Spinal cord (tissue), 9 donors: ENCODE measurements at regions not wholly inside any gene's neighbourhood (a gene's known extent, or its start where the extent isn't known, plus 50 kb on each side); places are given as distances from the start of the nearest gene placed in this dataset.

ENCODE experiments used
- DNase-seq, 6 donors: peaks; one replicate each; pipeline versions ENCODE4 v3.0.0 to v3.0.0-alpha.2; 2013 to 2015; ENCODE audit warnings: low spot score in 6 of 6, low read depth in 4 of 6
- H3K27ac ChIP-seq: one replicate; pipeline ENCODE4 v1.5.1; 2013; ENCODE audit warnings: low read depth, low read length, control low read depth
- H3K27me3 ChIP-seq: one replicate; pipeline ENCODE4 v1.6.1; 2013; ENCODE audit warnings: low read length; ENCODE audit not compliant: control insufficient read depth, insufficient read depth
- H3K36me3 ChIP-seq: one replicate; pipeline ENCODE4 v1.6.1; 2013; ENCODE audit warnings: low read length; ENCODE audit not compliant: control insufficient read depth, insufficient read depth
- H3K4me1 ChIP-seq: one replicate; pipeline ENCODE4 v1.6.1; 2013; ENCODE audit warnings: low read length; ENCODE audit not compliant: control insufficient read depth, insufficient read depth
- H3K4me3 ChIP-seq: one replicate; pipeline ENCODE4 v1.5.1; 2013; ENCODE audit warnings: low read depth, low read length, control low read depth
- H3K9me3 ChIP-seq: one replicate; pipeline ENCODE4 v1.6.1; 2013; ENCODE audit warnings: low read length; ENCODE audit not compliant: control insufficient read depth, insufficient read depth
- WGBS: methylation state at CpG from one replicate; pipeline ENCODE4 v1.1.5; 2013; ENCODE audit warnings: missing lambda C conversion rate; ENCODE audit not compliant: insufficient coverage; 5-methylcytosine and 5-hydroxymethylcytosine counted together
- donor health status: healthy.

DNA sequence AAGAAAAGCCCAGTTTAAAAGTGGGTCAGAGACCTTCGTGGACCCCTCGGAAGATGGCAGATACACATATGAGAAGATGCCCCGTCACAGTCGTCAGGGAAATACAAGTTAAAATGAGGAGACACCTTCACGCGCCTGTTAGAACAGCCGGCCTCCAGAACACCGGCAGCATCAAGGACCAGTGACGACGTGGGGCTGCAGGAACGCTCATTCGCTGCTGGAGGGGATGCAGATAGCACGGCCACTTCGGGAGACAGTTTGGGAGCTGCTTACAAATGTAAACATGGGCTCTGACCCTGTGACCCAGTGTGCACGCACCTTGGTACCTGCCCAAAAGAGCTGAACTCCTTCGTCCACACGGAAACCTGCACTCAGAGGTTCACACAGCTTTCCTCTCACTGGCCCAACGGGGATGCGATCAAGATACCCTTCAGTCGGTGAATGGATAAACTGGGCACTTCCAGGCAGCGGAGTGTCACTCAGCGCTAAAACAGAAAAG, 83.7 kb upstream of the CTDP1 start:
- Histone ChIP-seq H3K27ac (no peak overlapping the region), H3K9me3 (no peaks in the 10 kb centered on the region), H3K4me1 (peaks cover 14% of the 10 kb centered on the region), H3K27me3 (no peaks in the 10 kb centered on the region), H3K36me3 (no peaks in the 10 kb centered on the region), H3K4me3 (no peak overlapping the region)
- DNase-seq: no peak
- WGBS: 89% methylated on average over 22 of the region's 22 CpGs

- H3K4me3 ChIP-seq: no peak overlapping the region
- H3K36me3 ChIP-seq: no peaks in the 10 kb centered on the region
- DNase-seq: no peak
- peaks cover 11% of the 10 kb centered on the region for H3K4me1 ChIP-seq
- H3K27ac ChIP-seq: no peak overlapping the region
- H3K9me3 ChIP-seq: no peaks in the 10 kb centered on the region
- 77% methylated on average over 15 of the region's 27 CpGs for whole genome bisulfite sequencing
- H3K27me3 ChIP-seq: no peaks in the 10 kb centered on the region
Measured at GRCh38 chr18:79596446-79597175, 83.0 kb upstream of the CTDP1 start.

- DNase-seq: no peak
- no peaks in the 10 kb centered on the region for H3K36me3 ChIP-seq
- no peak overlapping the region for H3K4me3 ChIP-seq
- H3K9me3 ChIP-seq: no peaks in the 10 kb centered on the region
- H3K4me1 ChIP-seq: peaks cover 11% of the 10 kb centered on the region
- 87% methylated on average over 16 of the region's 21 CpGs for WGBS
- H3K27me3 ChIP-seq: no peaks in the 10 kb centered on the region
- H3K27ac ChIP-seq: no peak overlapping the region
Measured at GRCh38 chr18:79597176-79597830, 82.3 kb upstream of the CTDP1 start.

GRCh38 chr18:79597831-79598632, 81.6 kb upstream of the CTDP1 start:
- WGBS: 83% methylated on average over 26 of the region's 38 CpGs
- Histone ChIP-seq H3K4me3 (no peak overlapping the region), H3K9me3 (no peaks in the 10 kb centered on the region), H3K4me1 (peaks cover 11% of the 10 kb centered on the region), H3K27ac (no peak overlapping the region), H3K27me3 (no peaks in the 10 kb centered on the region), H3K36me3 (no peaks in the 10 kb centered on the region)
- peak in 1 of 6 donors; percentile 16 for DNase-seq

DNA sequence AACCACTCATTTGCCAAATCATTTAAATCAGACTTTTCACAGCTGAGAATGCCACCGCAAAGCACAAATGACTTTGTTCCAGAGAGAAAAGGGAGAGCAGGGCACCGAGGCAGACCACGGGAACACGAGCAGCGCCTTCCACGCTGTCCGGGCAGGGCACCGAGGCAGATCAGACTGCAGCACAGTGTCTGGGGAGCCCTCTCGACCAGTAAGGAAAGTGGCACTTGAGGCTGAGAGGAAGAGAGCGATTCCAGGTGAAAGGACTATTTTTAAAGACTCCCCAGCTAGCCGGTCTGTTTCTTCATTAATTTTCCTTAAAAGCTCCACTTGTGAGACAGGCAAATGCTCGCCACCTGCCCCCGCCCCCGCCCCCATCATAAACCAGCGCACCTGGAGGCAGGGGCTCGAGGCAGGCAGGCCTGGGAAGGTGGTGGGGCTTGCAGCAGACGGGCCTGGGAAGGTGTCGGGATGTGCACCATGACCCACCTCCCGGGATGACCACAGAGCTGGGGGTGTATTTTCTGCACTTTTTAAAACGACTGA, 80.9 kb upstream of the CTDP1 start:
- Histone ChIP-seq H3K36me3 (no peaks in the 10 kb centered on the region), H3K9me3 (no peaks in the 10 kb centered on the region), H3K4me3 (no peak overlapping the region), H3K27ac (no peak overlapping the region), H3K27me3 (no peaks in the 10 kb centered on the region), H3K4me1 (peaks cover 11% of the 10 kb centered on the region)
- WGBS: 79% methylated on average over 12 of the region's 20 CpGs
- no peak for DNase-seq

- WGBS: 59% methylated on average over 16 of the region's 19 CpGs
- peak in 1 of 6 donors; percentile 66 for DNase-seq
- H3K27me3 ChIP-seq: no peaks in the 10 kb centered on the region
- no peak overlapping the region for H3K4me3 ChIP-seq
- H3K36me3 ChIP-seq: no peaks in the 10 kb centered on the region
- H3K9me3 ChIP-seq: no peaks in the 10 kb centered on the region
- H3K4me1 ChIP-seq: peaks cover 11% of the 10 kb centered on the region
- H3K27ac ChIP-seq: no peak overlapping the region
Measured at GRCh38 chr18:79599441-79599931, 80.1 kb upstream of the CTDP1 start.

GRCh38 chr18:79600141-79600540, 79.5 kb upstream of the CTDP1 start:
- no peaks in the 10 kb centered on the region for H3K36me3 ChIP-seq
- no peak for DNase-seq
- H3K9me3 ChIP-seq: no peaks in the 10 kb centered on the region
- no peaks in the 10 kb centered on the region for H3K27me3 ChIP-seq
- WGBS: 95% methylated on average over 5 of the region's 6 CpGs
- H3K27ac ChIP-seq: no peak overlapping the region
- peaks cover 11% of the 10 kb centered on the region for H3K4me1 ChIP-seq
- H3K4me3 ChIP-seq: no peak overlapping the region

GRCh38 chr18:79600596-79600995, 79.0 kb upstream of the CTDP1 start:
- WGBS: 100% methylated on average over 1 of the region's 2 CpGs
- no peak overlapping the region for H3K27ac ChIP-seq
- no peaks in the 10 kb centered on the region for H3K9me3 ChIP-seq
- peaks cover 11% of the 10 kb centered on the region for H3K4me1 ChIP-seq
- no peaks in the 10 kb centered on the region for H3K36me3 ChIP-seq
- no peak for DNase-seq
- no peak overlapping the region for H3K4me3 ChIP-seq
- no peaks in the 10 kb centered on the region for H3K27me3 ChIP-seq

DNA sequence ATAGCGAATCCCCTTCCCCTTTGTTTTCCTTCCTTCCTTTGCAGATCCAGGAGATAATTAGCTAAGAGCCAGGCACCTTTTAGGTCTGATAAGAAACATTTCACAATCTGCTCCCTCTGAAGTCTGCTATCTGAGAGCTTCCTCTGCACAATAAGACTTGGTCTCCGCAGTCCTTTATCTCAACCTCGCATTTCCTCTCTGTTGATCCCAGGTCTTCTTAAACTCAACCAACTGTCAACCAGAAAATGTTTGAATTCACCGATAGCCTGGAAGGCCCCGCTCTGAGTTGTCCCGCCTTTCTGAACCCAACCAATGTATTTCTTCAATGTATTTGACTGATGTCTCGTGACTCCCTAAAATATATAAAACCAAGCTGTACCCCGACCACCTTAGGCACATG, 78.4 kb upstream of the CTDP1 start:
- no peaks in the 10 kb centered on the region for H3K27me3 ChIP-seq
- H3K4me3 ChIP-seq: no peak overlapping the region
- no peak overlapping the region for H3K27ac ChIP-seq
- no peak for DNase-seq
- 94% methylated on average over 8 of the region's 8 CpGs for WGBS
- no peaks in the 10 kb centered on the region for H3K9me3 ChIP-seq
- no peaks in the 10 kb centered on the region for H3K36me3 ChIP-seq
- H3K4me1 ChIP-seq: peaks cover 12% of the 10 kb centered on the region
